Neural progenitor cell (in vitro differentiated cells): ENCODE measurements at regions not wholly inside any gene's neighbourhood (a gene's known extent, or its start where the extent isn't known, plus 50 kb on each side); places are given as distances from the start of the nearest gene placed in this dataset.

ENCODE experiments used
- DNase-seq: peaks from one replicate; pipeline ENCODE4 v3.0.0-alpha.2; 2016; ENCODE audit warnings: low spot score
- H2AFZ ChIP-seq: fragments of 200-600 bp; sonication (generic); replicated peaks from 2 replicates; pipeline ENCODE4 v1.6.1; 2016; ENCODE audit warnings: antibody characterized with exemption
- H3F3A ChIP-seq: fragments of 200-600 bp; sonication (generic); 2 replicates; pipeline ENCODE4 v1.6.1; 2016; ENCODE audit warnings: antibody characterized with exemption, low read depth
- H3K27ac ChIP-seq: fragments of 200-600 bp; sonication (generic); 2 replicates; pipeline ENCODE4 v1.5.1; 2016; ENCODE audit warnings: mild to moderate bottlenecking
- H3K27me3 ChIP-seq: fragments of 200-600 bp; sonication (generic); 2 replicates; pipeline ENCODE4 v1.6.1; 2016; ENCODE audit warnings: mild to moderate bottlenecking, moderate library complexity
- H3K36me3 ChIP-seq: fragments of 200-600 bp; sonication (generic); 2 replicates; pipeline ENCODE4 v1.5.1; 2016
- H3K4me1 ChIP-seq: fragments of 200-600 bp; sonication (generic); 2 replicates; pipeline ENCODE4 v1.6.1; 2016; ENCODE audit warnings: mixed run types
- H3K4me2 ChIP-seq: fragments of 200-600 bp; sonication (generic); 2 replicates; pipeline ENCODE4 v1.6.1; 2016
- H3K4me3 ChIP-seq: fragments of 200-600 bp; sonication (generic); 2 replicates; pipeline ENCODE4 v1.5.1; 2016
- H3K79me2 ChIP-seq: fragments of 200-600 bp; sonication (generic); 2 replicates; pipeline ENCODE4 v1.6.1; 2016; ENCODE audit warnings: low read depth
- H3K9ac ChIP-seq: fragments of 200-600 bp; sonication (generic); 2 replicates; pipeline ENCODE4 v1.6.1; 2016
- H3K9me3 ChIP-seq: fragments of 200-600 bp; sonication (generic); 2 replicates; pipeline ENCODE4 v1.5.1; 2016; ENCODE audit warnings: low read depth
- H4K20me1 ChIP-seq: fragments of 200-600 bp; sonication (generic); 2 replicates; pipeline ENCODE4 v1.6.1; 2016; ENCODE audit warnings: low read depth
- H3K27ac Mint-ChIP-seq: 3 replicates; pipeline ENCODE4 v1.8.0; 2021; ENCODE audit warnings: mixed read lengths
- H3K27me3 Mint-ChIP-seq: 2 replicates; pipeline ENCODE4 v1.8.0; 2022; ENCODE audit warnings: low read depth, mild to moderate bottlenecking, inconsistent platforms, moderate library complexity, mixed read lengths; ENCODE audit not compliant: insufficient read depth
- H3K36me3 Mint-ChIP-seq: 3 replicates; pipeline ENCODE4 v1.8.0; 2021; ENCODE audit warnings: mixed read lengths
- H3K4me1 Mint-ChIP-seq: 3 replicates; pipeline ENCODE4 v1.8.0; 2021; ENCODE audit warnings: mixed read lengths
- H3K4me3 Mint-ChIP-seq: 3 replicates; pipeline ENCODE4 v1.8.0; 2021; ENCODE audit warnings: mild to moderate bottlenecking, moderate library complexity, mixed read lengths
- H3K9me3 Mint-ChIP-seq: 3 replicates; pipeline ENCODE4 v1.8.0; 2020; ENCODE audit warnings: mixed read lengths
- EZH2 ChIP-seq: fragments of 200-600 bp; sonication (generic); IDR thresholded peaks from 2 replicates; pipeline ENCODE4 v1.6.1; 2017; ENCODE audit warnings: antibody characterized with exemption, mild to moderate bottlenecking, moderate library complexity
- EZH2phosphoT487 ChIP-seq: fragments of 200-600 bp; sonication (generic); IDR thresholded peaks from 2 replicates; pipeline ENCODE4 v1.6.1; 2017; ENCODE audit warnings: antibody characterized with exemption
- TF ChIP-seq, protein P1 (sequence below): fragments of 200-600 bp; sonication (generic); IDR thresholded peaks from 2 replicates; pipeline ENCODE4 v1.5.1; 2017; ENCODE audit warnings: antibody characterized with exemption, mild to moderate bottlenecking

DNA sequence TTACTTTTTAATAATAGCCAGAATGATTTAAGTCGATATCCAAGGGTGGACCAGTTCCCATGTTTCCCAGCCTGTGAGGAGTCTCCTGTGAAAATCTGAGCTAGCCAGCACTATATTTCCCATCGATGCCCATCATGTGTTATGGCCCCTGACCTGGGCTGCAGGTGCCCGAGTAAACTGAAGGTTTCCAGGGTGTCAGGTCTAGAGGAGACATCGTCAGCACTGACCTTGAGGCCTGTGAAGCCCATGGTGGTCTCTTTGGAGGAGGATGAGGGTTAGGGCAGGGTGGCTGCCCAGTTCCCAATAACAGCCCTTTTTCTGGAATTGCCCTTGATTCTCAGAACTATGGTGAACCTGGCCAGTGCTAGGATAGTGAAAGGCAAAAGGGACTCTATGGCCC, 63.0 kb upstream of the TOP1 start:
- no peaks in the 10 kb centered on the region for H3K27me3 Mint-ChIP-seq
- Histone ChIP-seq H3K4me2 (no peak overlapping the region), H4K20me1 (no peaks in the 10 kb centered on the region), H3K36me3 (no peaks in the 10 kb centered on the region), H3K79me2 (no peaks in the 10 kb centered on the region), H3K4me3 (no peak overlapping the region), H2AFZ (no peak overlapping the region), H3K9ac (no peak overlapping the region), H3K27me3 (no peaks in the 10 kb centered on the region), H3F3A (no peaks in the 10 kb centered on the region), H3K9me3 (no peaks in the 10 kb centered on the region), H3K27ac (no peak overlapping the region), H3K4me1 (no peaks in the 10 kb centered on the region)
- H3K4me3 Mint-ChIP-seq, result no peak overlapping the region
- H3K36me3 Mint-ChIP-seq, result no peaks in the 10 kb centered on the region
- H3K9me3 Mint-ChIP-seq, result no peaks in the 10 kb centered on the region
- DNase-seq, result no peak
- no peak overlapping the region for H3K27ac Mint-ChIP-seq
- peaks cover 8% of the 10 kb centered on the region for H3K4me1 Mint-ChIP-seq
- no peak for TF ChIP-seq EZH2phosphoT487

DNA sequence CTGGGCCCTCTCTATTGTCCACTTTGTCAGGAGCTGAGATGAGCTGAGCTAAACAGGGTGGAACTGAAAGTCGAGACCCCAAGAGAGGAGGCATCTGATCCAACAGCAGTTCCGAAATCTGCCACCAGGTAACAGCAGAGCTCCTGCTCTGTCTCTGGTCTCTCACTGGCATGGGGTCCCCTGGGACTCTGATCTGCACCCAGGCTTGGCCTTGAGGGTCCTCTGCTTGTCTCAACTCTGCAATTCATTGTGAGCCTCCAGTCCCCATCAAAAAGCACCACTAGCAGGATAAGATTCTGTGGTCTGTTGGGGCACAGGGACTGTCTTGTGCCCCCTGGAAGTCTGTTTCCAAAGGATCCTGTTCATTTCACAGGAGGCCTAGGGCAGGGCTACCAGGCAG, 62.5 kb upstream of the TOP1 start:
- Mint-ChIP-seq H3K27ac (no peak overlapping the region), H3K36me3 (no peaks in the 10 kb centered on the region), H3K27me3 (no peaks in the 10 kb centered on the region), H3K4me1 (peaks cover 8% of the 10 kb centered on the region), H3K4me3 (no peak overlapping the region), H3K9me3 (no peaks in the 10 kb centered on the region)
- no peak overlapping the region for H3K4me2 ChIP-seq
- no peaks in the 10 kb centered on the region for H3K9me3 ChIP-seq
- H3K79me2 ChIP-seq, result no peaks in the 10 kb centered on the region
- H2AFZ ChIP-seq, result no peak overlapping the region
- no peak for TF ChIP-seq EZH2phosphoT487
- TF ChIP-seq, protein P1, sequence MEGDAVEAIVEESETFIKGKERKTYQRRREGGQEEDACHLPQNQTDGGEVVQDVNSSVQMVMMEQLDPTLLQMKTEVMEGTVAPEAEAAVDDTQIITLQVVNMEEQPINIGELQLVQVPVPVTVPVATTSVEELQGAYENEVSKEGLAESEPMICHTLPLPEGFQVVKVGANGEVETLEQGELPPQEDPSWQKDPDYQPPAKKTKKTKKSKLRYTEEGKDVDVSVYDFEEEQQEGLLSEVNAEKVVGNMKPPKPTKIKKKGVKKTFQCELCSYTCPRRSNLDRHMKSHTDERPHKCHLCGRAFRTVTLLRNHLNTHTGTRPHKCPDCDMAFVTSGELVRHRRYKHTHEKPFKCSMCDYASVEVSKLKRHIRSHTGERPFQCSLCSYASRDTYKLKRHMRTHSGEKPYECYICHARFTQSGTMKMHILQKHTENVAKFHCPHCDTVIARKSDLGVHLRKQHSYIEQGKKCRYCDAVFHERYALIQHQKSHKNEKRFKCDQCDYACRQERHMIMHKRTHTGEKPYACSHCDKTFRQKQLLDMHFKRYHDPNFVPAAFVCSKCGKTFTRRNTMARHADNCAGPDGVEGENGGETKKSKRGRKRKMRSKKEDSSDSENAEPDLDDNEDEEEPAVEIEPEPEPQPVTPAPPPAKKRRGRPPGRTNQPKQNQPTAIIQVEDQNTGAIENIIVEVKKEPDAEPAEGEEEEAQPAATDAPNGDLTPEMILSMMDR, result peak; percentile 47
- no peaks in the 10 kb centered on the region for H3F3A ChIP-seq
- H3K36me3 ChIP-seq, result no peaks in the 10 kb centered on the region
- H3K27ac ChIP-seq, result no peak overlapping the region
- no peaks in the 10 kb centered on the region for H3K27me3 ChIP-seq
- no peak overlapping the region for H3K4me3 ChIP-seq
- H3K4me1 ChIP-seq, result no peaks in the 10 kb centered on the region
- DNase-seq, result peak; percentile 53
- no peak overlapping the region for H3K9ac ChIP-seq
- no peaks in the 10 kb centered on the region for H4K20me1 ChIP-seq

DNA sequence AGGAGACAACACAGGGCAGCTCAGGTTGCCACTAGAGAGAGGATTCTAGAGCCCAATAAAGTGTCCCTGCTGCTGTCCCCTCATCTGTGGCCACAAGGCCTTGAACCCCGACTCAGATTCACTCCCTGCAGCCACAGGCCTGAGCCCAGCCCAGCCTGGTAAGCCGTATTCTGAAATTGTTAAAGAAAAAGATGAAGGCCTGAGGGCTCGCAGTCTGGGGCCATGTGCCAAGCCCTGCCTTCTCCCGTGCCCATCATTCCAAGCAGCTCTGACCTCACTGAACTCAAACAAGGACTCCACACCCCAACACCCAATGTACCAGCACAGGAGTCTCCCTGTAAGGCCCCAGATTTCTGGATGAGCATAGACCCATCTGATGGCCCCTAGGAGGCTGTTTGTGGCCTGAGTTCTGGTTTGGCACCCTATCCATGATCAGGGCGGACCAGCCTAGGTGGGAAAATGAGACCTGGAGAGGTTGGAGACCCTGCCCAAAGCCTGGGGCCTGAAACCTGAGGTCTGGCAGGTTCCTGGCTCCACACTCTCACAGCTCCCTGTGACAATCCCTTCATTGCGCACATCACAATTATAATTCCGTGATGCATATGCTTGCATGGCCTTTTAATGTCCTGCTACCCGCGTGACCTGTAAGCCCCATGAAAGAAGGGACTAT, 62.0 kb upstream of the TOP1 start:
- no peaks in the 10 kb centered on the region for H3F3A ChIP-seq
- H3K27me3 ChIP-seq, result no peaks in the 10 kb centered on the region
- no peak for DNase-seq
- Mint-ChIP-seq H3K4me1 (peaks cover 8% of the 10 kb centered on the region), H3K9me3 (no peaks in the 10 kb centered on the region), H3K4me3 (no peak overlapping the region), H3K36me3 (no peaks in the 10 kb centered on the region), H3K27ac (no peak overlapping the region), H3K27me3 (no peaks in the 10 kb centered on the region)
- H4K20me1 ChIP-seq, result no peaks in the 10 kb centered on the region
- H3K4me3 ChIP-seq, result no peak overlapping the region
- no peaks in the 10 kb centered on the region for H3K79me2 ChIP-seq
- no peak overlapping the region for H3K9ac ChIP-seq
- H3K4me2 ChIP-seq, result no peak overlapping the region
- no peak overlapping the region for H3K27ac ChIP-seq
- H3K9me3 ChIP-seq, result no peaks in the 10 kb centered on the region
- H3K36me3 ChIP-seq, result no peaks in the 10 kb centered on the region
- H3K4me1 ChIP-seq, result no peaks in the 10 kb centered on the region
- TF ChIP-seq, protein P1, result no peak
- TF ChIP-seq EZH2 (no peak), EZH2phosphoT487 (no peak)
- no peak overlapping the region for H2AFZ ChIP-seq

DNA sequence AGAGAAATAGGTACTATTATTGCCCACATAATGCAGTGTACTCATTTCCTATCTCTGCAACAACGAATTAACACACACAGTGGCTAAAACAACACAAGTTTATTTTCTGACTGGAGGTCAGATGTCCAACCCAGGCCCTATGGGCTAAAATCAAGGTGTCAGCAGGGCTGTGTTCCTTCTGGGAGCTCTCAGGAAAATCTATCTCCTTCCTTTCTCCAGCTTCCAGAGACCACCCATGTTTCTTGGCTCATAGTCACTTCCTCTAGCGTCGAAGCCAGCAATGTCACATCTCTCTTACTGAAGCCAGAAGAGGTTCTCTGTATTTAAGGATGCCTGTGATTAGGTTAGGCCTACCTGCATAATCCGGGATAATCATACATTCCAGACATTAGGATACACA, 60.9 kb upstream of the TOP1 start:
- Mint-ChIP-seq H3K36me3 (no peaks in the 10 kb centered on the region), H3K27me3 (no peaks in the 10 kb centered on the region), H3K4me3 (no peak overlapping the region), H3K9me3 (no peaks in the 10 kb centered on the region), H3K27ac (no peak overlapping the region), H3K4me1 (peaks cover 8% of the 10 kb centered on the region)
- H2AFZ ChIP-seq, result no peak overlapping the region
- no peaks in the 10 kb centered on the region for H3K4me1 ChIP-seq
- TF ChIP-seq, protein P1, result no peak
- TF ChIP-seq EZH2 (no peak), EZH2phosphoT487 (no peak)
- H3K4me3 ChIP-seq, result no peak overlapping the region
- no peak overlapping the region for H3K4me2 ChIP-seq
- H3F3A ChIP-seq, result no peaks in the 10 kb centered on the region
- H3K27me3 ChIP-seq, result no peaks in the 10 kb centered on the region
- no peaks in the 10 kb centered on the region for H4K20me1 ChIP-seq
- no peak overlapping the region for H3K9ac ChIP-seq
- H3K27ac ChIP-seq, result no peak overlapping the region
- H3K79me2 ChIP-seq, result no peaks in the 10 kb centered on the region
- H3K36me3 ChIP-seq, result no peaks in the 10 kb centered on the region
- no peaks in the 10 kb centered on the region for H3K9me3 ChIP-seq
- DNase-seq, result no peak
